GM12874 (cell line): ENCODE measurements at regions not wholly inside any gene's neighbourhood (a gene's known extent, or its start where the extent isn't known, plus 50 kb on each side); places are given as distances from the start of the nearest gene placed in this dataset.

Source experiments
- CTCF ChIP-seq: IDR thresholded peaks from 2 replicates; pipeline ENCODE4 v1.5.1; 2011; ENCODE audit warnings: low read depth, mild to moderate bottlenecking, control low read depth, low read length, moderate library complexity; ENCODE audit not compliant: insufficient read depth

GRCh38 chr6:145080651-145081050 lies 654.7 kb downstream of the EPM2A start:
- TF ChIP-seq CTCF: no peak

GRCh38 chr6:145081677-145082076 lies 653.6 kb downstream of the EPM2A start:
- no peak for TF ChIP-seq CTCF

GRCh38 chr6:145082359-145082758 lies 653.0 kb downstream of the EPM2A start:
- TF ChIP-seq CTCF: no peak

GRCh38 chr6:145086197-145086596 lies 649.1 kb downstream of the EPM2A start:
- TF ChIP-seq CTCF: no peak

- TF ChIP-seq CTCF: no peak
Measured at GRCh38 chr6:145087034-145087433, 648.3 kb downstream of the EPM2A start.

- TF ChIP-seq CTCF: no peak
Measured at GRCh38 chr6:145090801-145091585, 644.3 kb downstream of the EPM2A start.

- TF ChIP-seq CTCF: no peak
Measured at GRCh38 chr6:145091586-145092142, 643.7 kb downstream of the EPM2A start.
